Left lung (tissue), 4 donors: ENCODE measurements at regions not wholly inside any gene's neighbourhood (a gene's known extent, or its start where the extent isn't known, plus 50 kb on each side); places are given as distances from the start of the nearest gene placed in this dataset.

Experiments
- ATAC-seq: fragments of 200-7000 bp; cut with Tn5 transposase; one replicate; pipeline ENCODE4 v1.9.1; 2020; ENCODE audit warnings: moderate library complexity
- DNase-seq, 4 donors: peaks; one replicate each; pipeline ENCODE4 v3.0.0-alpha.2; 2013 to 2020
- H3K27ac ChIP-seq, 2 donors: fragments of 200-600 bp; sonication (generic) in 1 of 2; one replicate each; pipeline versions ENCODE4 v1.5.0 to v1.8.0; 2020 to 2021
- H3K27me3 ChIP-seq, 2 donors: fragments of 200-600 bp; sonication (generic) in 1 of 2; one replicate each; pipeline versions ENCODE4 v1.5.0 to v1.8.0; 2020 to 2021
- H3K36me3 ChIP-seq, 2 donors: fragments of 200-600 bp; sonication (generic) in 1 of 2; one replicate each; pipeline versions ENCODE4 v1.5.0 to v1.8.0; 2020 to 2021
- H3K4me1 ChIP-seq, 2 donors: fragments of 200-600 bp; one replicate each; pipeline ENCODE4 v1.8.0; 2021
- H3K4me3 ChIP-seq, 2 donors: fragments of 200-600 bp; sonication (generic) in 1 of 2; one replicate each; pipeline versions ENCODE4 v1.5.0 to v1.8.0; 2020 to 2021; ENCODE audit warnings: mild to moderate bottlenecking in 1 of 2
- H3K9me3 ChIP-seq, 2 donors: fragments of 200-600 bp; sonication (generic) in 1 of 2; one replicate each; pipeline versions ENCODE4 v1.5.0 to v1.8.0; 2020 to 2021
- intact Hi-C, 2 donors: fragments of 100-400 bp; cut with DNase I; formaldehyde crosslinking; loops; one replicate each; pipeline versions ENCODE4 v1.11.2 to v1.14.2; 2022
- TF ChIP-seq, protein P1 (sequence below), 2 donors: fragments of 200-600 bp; sonication (generic) in 1 of 2; IDR thresholded peaks; one replicate each; pipeline versions ENCODE4 v1.5.0 to v1.8.0; 2021; ENCODE audit warnings: antibody characterized with exemption in 2 of 2
- donor health status: DM: no; HTN: yes; CAD: no.
- donor health status: DM: no; HTN: no; CAD: no.

- ATAC-seq (peak; percentile 93), DNase-seq (peak in 2 of 4 donors; percentile 61 to 86)
- no peak overlapping the region for H3K4me3 ChIP-seq
- intact Hi-C loops, result no loop called here
- no peaks in the 10 kb centered on the region for H3K27me3 ChIP-seq
- H3K4me1 ChIP-seq, result no peaks in the 10 kb centered on the region
- TF ChIP-seq, protein P1, sequence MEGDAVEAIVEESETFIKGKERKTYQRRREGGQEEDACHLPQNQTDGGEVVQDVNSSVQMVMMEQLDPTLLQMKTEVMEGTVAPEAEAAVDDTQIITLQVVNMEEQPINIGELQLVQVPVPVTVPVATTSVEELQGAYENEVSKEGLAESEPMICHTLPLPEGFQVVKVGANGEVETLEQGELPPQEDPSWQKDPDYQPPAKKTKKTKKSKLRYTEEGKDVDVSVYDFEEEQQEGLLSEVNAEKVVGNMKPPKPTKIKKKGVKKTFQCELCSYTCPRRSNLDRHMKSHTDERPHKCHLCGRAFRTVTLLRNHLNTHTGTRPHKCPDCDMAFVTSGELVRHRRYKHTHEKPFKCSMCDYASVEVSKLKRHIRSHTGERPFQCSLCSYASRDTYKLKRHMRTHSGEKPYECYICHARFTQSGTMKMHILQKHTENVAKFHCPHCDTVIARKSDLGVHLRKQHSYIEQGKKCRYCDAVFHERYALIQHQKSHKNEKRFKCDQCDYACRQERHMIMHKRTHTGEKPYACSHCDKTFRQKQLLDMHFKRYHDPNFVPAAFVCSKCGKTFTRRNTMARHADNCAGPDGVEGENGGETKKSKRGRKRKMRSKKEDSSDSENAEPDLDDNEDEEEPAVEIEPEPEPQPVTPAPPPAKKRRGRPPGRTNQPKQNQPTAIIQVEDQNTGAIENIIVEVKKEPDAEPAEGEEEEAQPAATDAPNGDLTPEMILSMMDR (IDR thresholded peaks at IDR 0.05), result no peak
- peaks cover 0 to 15% of the 10 kb centered on the region in 2 donors for H3K9me3 ChIP-seq
- H3K27ac ChIP-seq, result no peak overlapping the region
- H3K36me3 ChIP-seq, result no peaks in the 10 kb centered on the region
Observed at GRCh38 chr10:93160829-93161228, 87.1 kb downstream of the CYP26A1 start.

- H3K27me3 ChIP-seq, result no peaks in the 10 kb centered on the region
- H3K36me3 ChIP-seq, result no peaks in the 10 kb centered on the region
- TF ChIP-seq, protein P1 (IDR thresholded peaks at IDR 0.05), result no peak
- H3K4me3 ChIP-seq, result no peak overlapping the region
- peak; percentile 37 for ATAC-seq
- no peak overlapping the region for H3K27ac ChIP-seq
- H3K9me3 ChIP-seq, result peaks cover 0 to 6% of the 10 kb centered on the region in 2 donors
- DNase-seq, result no peak
- intact Hi-C loops, result no loop called here
- no peaks in the 10 kb centered on the region for H3K4me1 ChIP-seq
Observed at GRCh38 chr10:93165367-93165766, 91.7 kb downstream of the CYP26A1 start.

DNA sequence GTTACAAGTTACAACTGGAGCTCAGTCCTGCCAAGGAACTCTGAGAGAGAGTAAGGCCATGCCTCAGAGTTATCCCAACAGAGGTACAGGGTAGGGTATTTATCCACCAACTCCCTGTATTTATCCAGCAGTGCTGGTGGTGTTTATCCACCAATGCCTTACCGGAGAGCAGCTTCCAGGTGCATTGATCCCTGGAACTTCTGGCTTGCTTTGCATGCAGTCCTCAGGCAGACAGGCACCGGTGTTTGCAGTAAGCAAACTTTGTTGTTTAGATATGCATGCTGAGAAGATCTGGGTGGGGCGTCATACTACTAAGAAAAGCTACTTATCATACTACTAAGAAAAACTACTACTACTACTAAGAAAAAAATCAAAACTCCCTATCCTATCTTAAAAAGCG lies 92.4 kb downstream of the CYP26A1 start:
- DNase-seq (no peak), ATAC-seq (no peak)
- no peaks in the 10 kb centered on the region for H3K4me1 ChIP-seq
- H3K27ac ChIP-seq, result no peak overlapping the region
- peaks cover 0 to 10% of the 10 kb centered on the region in 2 donors for H3K9me3 ChIP-seq
- H3K36me3 ChIP-seq, result no peaks in the 10 kb centered on the region
- H3K4me3 ChIP-seq, result no peak overlapping the region
- no peaks in the 10 kb centered on the region for H3K27me3 ChIP-seq
- TF ChIP-seq, protein P1 (IDR thresholded peaks at IDR 0.05), result no peak
- intact Hi-C loops, result no loop called here

DNA sequence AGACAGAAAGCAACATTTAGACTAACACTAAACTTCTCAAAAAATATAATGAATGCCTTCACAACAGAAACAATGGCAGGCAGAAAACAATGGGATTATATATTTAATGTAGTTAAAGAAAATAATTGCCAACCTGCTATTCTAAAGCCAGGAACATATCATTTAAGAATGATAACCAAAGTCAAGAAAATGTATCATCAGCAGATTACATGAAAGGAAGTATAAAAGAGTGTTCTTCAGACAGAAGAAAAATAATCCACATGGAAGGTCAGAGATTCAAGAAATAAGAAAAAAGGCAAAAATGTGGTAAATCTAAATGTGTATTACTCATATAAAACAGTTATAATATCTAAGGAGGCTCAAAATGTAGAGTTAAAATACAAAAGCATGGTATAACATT lies 98.1 kb downstream of the CYP26A1 start:
- Histone ChIP-seq H3K9me3 (peaks cover 0 to 10% of the 10 kb centered on the region in 2 donors), H3K36me3 (no peaks in the 10 kb centered on the region), H3K27ac (no peak overlapping the region), H3K4me1 (no peaks in the 10 kb centered on the region), H3K27me3 (peaks cover 0 to 6% of the 10 kb centered on the region in 2 donors), H3K4me3 (no peak overlapping the region)
- intact Hi-C loops, result no loop called here
- TF ChIP-seq, protein P1 (IDR thresholded peaks at IDR 0.05), result no peak
- ATAC-seq (no peak), DNase-seq (no peak)

- no peaks in the 10 kb centered on the region for H3K4me1 ChIP-seq
- no peak overlapping the region for H3K27ac ChIP-seq
- no peak overlapping the region for H3K4me3 ChIP-seq
- peaks cover 0 to 10% of the 10 kb centered on the region in 2 donors for H3K9me3 ChIP-seq
- H3K27me3 ChIP-seq, result peaks cover 0 to 6% of the 10 kb centered on the region in 2 donors
- DNase-seq (no peak), ATAC-seq (no peak)
- TF ChIP-seq, protein P1 (IDR thresholded peaks at IDR 0.05), result no peak
- intact Hi-C loops, result no loop called here
- H3K36me3 ChIP-seq, result no peaks in the 10 kb centered on the region
Observed at GRCh38 chr10:93173967-93174845, 100.5 kb downstream of the CYP26A1 start.
